ENCODE measurements at regions not wholly inside any gene's neighbourhood (a gene's known extent, or its start where the extent isn't known, plus 50 kb on each side); places are given as distances from the start of the nearest gene placed in this dataset.

DNA sequence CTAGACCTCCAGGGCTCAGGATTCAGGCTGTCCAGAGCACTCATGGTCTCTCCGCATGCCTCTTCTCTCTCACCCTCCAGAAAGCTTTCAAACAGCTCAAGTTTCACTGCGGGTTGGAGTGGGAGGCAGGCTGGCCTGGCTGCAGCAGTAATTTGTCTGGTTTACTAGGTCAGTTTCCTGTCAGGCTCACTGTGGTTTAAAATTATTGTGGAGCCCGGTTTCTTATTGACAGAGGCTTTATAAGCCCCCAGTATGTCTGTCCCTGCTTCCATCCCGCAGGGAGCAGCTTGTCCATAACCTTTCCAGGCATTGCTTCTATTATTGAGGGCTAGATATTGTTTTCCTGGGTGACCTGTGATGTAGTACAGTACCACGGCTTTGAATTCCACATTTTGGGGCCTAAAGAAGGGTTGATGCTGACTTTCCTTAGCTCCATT, 235.3 kb upstream of the SORL1-AS1 start:
- Mint-ChIP-seq H3K27ac (peak overlapping the region in 1 of 3 experiments; percentile 42; a peak in 1 of 7 replicates), H3K36me3 (ENCODE audit: insufficient read depth in 1 of 3, low read depth in 3 of 3) (no peaks in the 10 kb centered on the region), H3K9me3 (no peaks in the 10 kb centered on the region), H3K4me3 (no peak overlapping the region), H3K4me1 (peaks cover 22 to 26% of the 10 kb centered on the region in 2 experiments), H3K27me3 (ENCODE audit: low read depth) (no peaks in the 10 kb centered on the region)
- Histone ChIP-seq H3K9me3 (ENCODE audit: control insufficient read depth, low read depth, low read length) (no peaks in the 10 kb centered on the region), H3T11ph (ENCODE audit: low read length) (no peak overlapping the region), H3K14ac (ENCODE audit: insufficient read depth, low read length) (no peak overlapping the region), H4K5ac (ENCODE audit: insufficient read length, low read depth, low read length) (no peak overlapping the region), H3K9ac (ENCODE audit: extremely low read depth, insufficient read length, low read length) (no peak overlapping the region), H2BK120ac (ENCODE audit: low read depth, low read length, poor library complexity, severe bottlenecking) (no peak overlapping the region), H2BK12ac (ENCODE audit: insufficient read length, low read depth, low read length) (no peak overlapping the region), H2AFZ (ENCODE audit: low read length) (no peak overlapping the region), H3K23ac (ENCODE audit: insufficient read length, low read depth, low read length) (no peak overlapping the region), H3K23me2 (ENCODE audit: insufficient read length, low read depth, low read length, poor library complexity, severe bottlenecking) (no peaks in the 10 kb centered on the region), H3K4ac (ENCODE audit: low read depth, low read length) (no peak overlapping the region), H3K27ac (ENCODE audit: insufficient read length, low read depth, low read length) (no peak overlapping the region), H3K79me2 (ENCODE audit: insufficient read depth, low read length) (no peaks in the 10 kb centered on the region), H3K56ac (ENCODE audit: insufficient read length, low read depth, low read length) (no peak overlapping the region), H2AK5ac (ENCODE audit: insufficient read length, low read length) (no peak overlapping the region), H3K27me3 (ENCODE audit: insufficient read depth, low read length) (no peaks in the 10 kb centered on the region), H3K79me1 (ENCODE audit: insufficient read depth, low read depth, low read length, poor library complexity, severe bottlenecking) (no peaks in the 10 kb centered on the region), H3K18ac (ENCODE audit: insufficient read length, low read depth, low read length) (no peak overlapping the region), H2BK15ac (ENCODE audit: low read depth, low read length) (no peak overlapping the region), H2BK5ac (ENCODE audit: insufficient read length, low read length) (no peak overlapping the region), H3K4me1 (ENCODE audit: insufficient read depth, low read length) (peaks cover 12% of the 10 kb centered on the region), H3K4me2 (ENCODE audit: insufficient read depth, insufficient read length, low read length) (no peak overlapping the region), H2BK20ac (ENCODE audit: low read depth, low read length, poor library complexity, severe bottlenecking) (no peak overlapping the region), H4K20me1 (ENCODE audit: control insufficient read depth, insufficient read depth, insufficient read length) (no peaks in the 10 kb centered on the region), H4K8ac (replicated peaks; ENCODE audit: insufficient read length, low read depth, low read length) (no peak overlapping the region), H4K91ac (ENCODE audit: insufficient read length, low read depth, low read length) (no peak overlapping the region)
- TF ChIP-seq, protein P1, sequence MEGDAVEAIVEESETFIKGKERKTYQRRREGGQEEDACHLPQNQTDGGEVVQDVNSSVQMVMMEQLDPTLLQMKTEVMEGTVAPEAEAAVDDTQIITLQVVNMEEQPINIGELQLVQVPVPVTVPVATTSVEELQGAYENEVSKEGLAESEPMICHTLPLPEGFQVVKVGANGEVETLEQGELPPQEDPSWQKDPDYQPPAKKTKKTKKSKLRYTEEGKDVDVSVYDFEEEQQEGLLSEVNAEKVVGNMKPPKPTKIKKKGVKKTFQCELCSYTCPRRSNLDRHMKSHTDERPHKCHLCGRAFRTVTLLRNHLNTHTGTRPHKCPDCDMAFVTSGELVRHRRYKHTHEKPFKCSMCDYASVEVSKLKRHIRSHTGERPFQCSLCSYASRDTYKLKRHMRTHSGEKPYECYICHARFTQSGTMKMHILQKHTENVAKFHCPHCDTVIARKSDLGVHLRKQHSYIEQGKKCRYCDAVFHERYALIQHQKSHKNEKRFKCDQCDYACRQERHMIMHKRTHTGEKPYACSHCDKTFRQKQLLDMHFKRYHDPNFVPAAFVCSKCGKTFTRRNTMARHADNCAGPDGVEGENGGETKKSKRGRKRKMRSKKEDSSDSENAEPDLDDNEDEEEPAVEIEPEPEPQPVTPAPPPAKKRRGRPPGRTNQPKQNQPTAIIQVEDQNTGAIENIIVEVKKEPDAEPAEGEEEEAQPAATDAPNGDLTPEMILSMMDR (conservative IDR thresholded peaks at IDR 0.05) = no peak
- WGBS (ENCODE audit: extremely low coverage, insufficient read length, low lambda C conversion rate) = no CpG with 5 or more reads among the region's 5 CpGs
- peak; percentile 62 for DNase-seq
